GM03348 (cell line): ENCODE measurements at regions not wholly inside any gene's neighbourhood (a gene's known extent, or its start where the extent isn't known, plus 50 kb on each side); places are given as distances from the start of the nearest gene placed in this dataset.
"Not testable (repeated sequence)": the region's sequence is repeated elsewhere in the genome, so short reads cannot be mapped to it uniquely, and the experiment has no call there.

ENCODE experiments used
- DNase-seq: peaks from one replicate; pipeline ENCODE4 v3.0.0; 2012; ENCODE audit warnings: low spot score

- DNase-seq: no peak
These were observed 169.1 kb upstream of the TRIB2 start for GRCh38 chr2:12547566-12548170.

- no peak for DNase-seq
These were observed 167.8 kb upstream of the TRIB2 start for GRCh38 chr2:12548906-12549305.

GRCh38 chr2:12549641-12550040 lies 167.1 kb upstream of the TRIB2 start:
- peak; percentile 61 for DNase-seq

GRCh38 chr2:12552092-12552491 lies 164.6 kb upstream of the TRIB2 start:
- DNase-seq: no peak

- no peak for DNase-seq
These were observed 162.3 kb upstream of the TRIB2 start for GRCh38 chr2:12554224-12555011.

GRCh38 chr2:12555012-12555645 lies 161.6 kb upstream of the TRIB2 start:
- peak; percentile 59 for DNase-seq

- peak; percentile 11 for DNase-seq
These were observed 160.0 kb upstream of the TRIB2 start for GRCh38 chr2:12556762-12557161.

GRCh38 chr2:12557688-12558087 lies 159.0 kb upstream of the TRIB2 start:
- DNase-seq: no peak

GRCh38 chr2:12558519-12558918 lies 158.2 kb upstream of the TRIB2 start:
- no peak for DNase-seq

- DNase-seq: no peak
These were observed 156.1 kb upstream of the TRIB2 start for GRCh38 chr2:12560618-12561017.

- no peak for DNase-seq
These were observed 149.3 kb upstream of the TRIB2 start for GRCh38 chr2:12567411-12567810.

GRCh38 chr2:12569510-12569909 lies 147.2 kb upstream of the TRIB2 start:
- not testable (repeated sequence) for DNase-seq

- not testable (repeated sequence) for DNase-seq
These were observed 146.8 kb upstream of the TRIB2 start for GRCh38 chr2:12569929-12570328.

GRCh38 chr2:12577091-12577490 lies 139.6 kb upstream of the TRIB2 start:
- DNase-seq: no peak

- DNase-seq: no peak
These were observed 139.0 kb upstream of the TRIB2 start for GRCh38 chr2:12577567-12578253.

GRCh38 chr2:12579018-12579417 lies 137.7 kb upstream of the TRIB2 start:
- DNase-seq: no peak

- DNase-seq: no peak
These were observed 132.4 kb upstream of the TRIB2 start for GRCh38 chr2:12584338-12584737.

GRCh38 chr2:12585784-12586183 lies 131.0 kb upstream of the TRIB2 start:
- no peak for DNase-seq

- DNase-seq: no peak
These were observed 129.5 kb upstream of the TRIB2 start for GRCh38 chr2:12587228-12587627.

- peak; percentile 88 for DNase-seq
These were observed 128.8 kb upstream of the TRIB2 start for GRCh38 chr2:12587729-12588522.

- DNase-seq: no peak
These were observed 127.8 kb upstream of the TRIB2 start for GRCh38 chr2:12588986-12589385.

- no peak for DNase-seq
These were observed 126.9 kb upstream of the TRIB2 start for GRCh38 chr2:12589802-12590320.
